Ascending aorta (tissue), 2 donors: ENCODE measurements at regions not wholly inside any gene's neighbourhood (a gene's known extent, or its start where the extent isn't known, plus 50 kb on each side); places are given as distances from the start of the nearest gene placed in this dataset.

ENCODE experiments used
- DNase-seq, 2 donors: peaks; one replicate each; pipeline ENCODE4 v3.0.0-alpha.2; 2019; ENCODE audit warnings: low spot score in 2 of 2
- H3K27ac ChIP-seq, 2 donors: fragments of 200-600 bp; sonication (generic); one replicate each; pipeline ENCODE4 v1.5.1; 2016 to 2017; ENCODE audit warnings: mild to moderate bottlenecking in 1 of 2
- H3K27me3 ChIP-seq: fragments of 200-600 bp; sonication (generic); one replicate; pipeline ENCODE4 v1.5.1; 2017
- H3K36me3 ChIP-seq, 2 donors: fragments of 200-600 bp; sonication (generic); one replicate each; pipeline ENCODE4 v1.5.1; 2016
- H3K4me1 ChIP-seq, 2 donors: fragments of 200-600 bp; sonication (generic); one replicate each; pipeline ENCODE4 v1.5.1; 2016 to 2017; ENCODE audit warnings: mild to moderate bottlenecking in 1 of 2
- H3K4me3 ChIP-seq, 2 donors: fragments of 200-600 bp; sonication (generic); one replicate each; pipeline ENCODE4 v1.5.1; 2016 to 2017; ENCODE audit warnings: mild to moderate bottlenecking in 1 of 2
- H3K9me3 ChIP-seq, 2 donors: fragments of 200-600 bp; sonication (generic); one replicate each; pipeline ENCODE4 v1.5.1; 2016
- intact Hi-C: fragments of 100-400 bp; cut with DNase I; formaldehyde crosslinking; loops from one replicate; pipeline ENCODE4 v1.15.1; 2023
- TF ChIP-seq, protein P1 (sequence below), 3 experiments: fragments of 200-600 bp in 2 of 3; fragments of 450-650 bp in 1 of 3; sonication (generic) in 2 of 3; IDR thresholded peaks; one replicate each; pipeline ENCODE4 v1.5.1; 2016 to 2019; ENCODE audit warnings: antibody characterized with exemption in 3 of 3, mild to moderate bottlenecking in 1 of 3, moderate library complexity in 1 of 3

DNA sequence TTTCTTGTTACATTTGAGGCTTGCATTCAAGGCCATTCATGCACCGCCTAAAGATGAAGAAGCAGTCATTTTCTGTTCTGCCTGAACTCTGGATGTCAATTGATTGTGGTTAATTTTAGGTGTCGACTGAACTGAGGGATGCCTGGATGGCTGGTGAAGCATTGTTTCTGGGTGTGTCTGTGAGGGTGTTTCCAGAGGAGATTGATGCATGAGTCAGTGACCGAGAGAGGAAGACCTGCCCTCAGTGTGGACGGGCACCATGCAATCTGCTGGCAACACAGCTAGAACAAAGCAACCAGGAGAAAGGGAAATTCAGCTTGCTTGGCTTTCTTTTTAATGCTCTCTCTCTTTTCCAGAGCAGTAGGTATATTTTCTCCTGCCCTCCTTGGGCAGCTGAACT is 164.1 kb upstream of the ECI2 start:
- Histone ChIP-seq H3K27ac (no peak overlapping the region), H3K4me1 (no peaks in the 10 kb centered on the region), H3K36me3 (no peaks in the 10 kb centered on the region), H3K27me3 (no peaks in the 10 kb centered on the region), H3K9me3 (peaks cover 0 to 3% of the 10 kb centered on the region in 2 donors), H3K4me3 (no peak overlapping the region)
- TF ChIP-seq, protein P1, sequence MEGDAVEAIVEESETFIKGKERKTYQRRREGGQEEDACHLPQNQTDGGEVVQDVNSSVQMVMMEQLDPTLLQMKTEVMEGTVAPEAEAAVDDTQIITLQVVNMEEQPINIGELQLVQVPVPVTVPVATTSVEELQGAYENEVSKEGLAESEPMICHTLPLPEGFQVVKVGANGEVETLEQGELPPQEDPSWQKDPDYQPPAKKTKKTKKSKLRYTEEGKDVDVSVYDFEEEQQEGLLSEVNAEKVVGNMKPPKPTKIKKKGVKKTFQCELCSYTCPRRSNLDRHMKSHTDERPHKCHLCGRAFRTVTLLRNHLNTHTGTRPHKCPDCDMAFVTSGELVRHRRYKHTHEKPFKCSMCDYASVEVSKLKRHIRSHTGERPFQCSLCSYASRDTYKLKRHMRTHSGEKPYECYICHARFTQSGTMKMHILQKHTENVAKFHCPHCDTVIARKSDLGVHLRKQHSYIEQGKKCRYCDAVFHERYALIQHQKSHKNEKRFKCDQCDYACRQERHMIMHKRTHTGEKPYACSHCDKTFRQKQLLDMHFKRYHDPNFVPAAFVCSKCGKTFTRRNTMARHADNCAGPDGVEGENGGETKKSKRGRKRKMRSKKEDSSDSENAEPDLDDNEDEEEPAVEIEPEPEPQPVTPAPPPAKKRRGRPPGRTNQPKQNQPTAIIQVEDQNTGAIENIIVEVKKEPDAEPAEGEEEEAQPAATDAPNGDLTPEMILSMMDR (IDR thresholded peaks at IDR 0.05), result no peak
- no peak for DNase-seq
- intact Hi-C loops, result no loop called here

DNA sequence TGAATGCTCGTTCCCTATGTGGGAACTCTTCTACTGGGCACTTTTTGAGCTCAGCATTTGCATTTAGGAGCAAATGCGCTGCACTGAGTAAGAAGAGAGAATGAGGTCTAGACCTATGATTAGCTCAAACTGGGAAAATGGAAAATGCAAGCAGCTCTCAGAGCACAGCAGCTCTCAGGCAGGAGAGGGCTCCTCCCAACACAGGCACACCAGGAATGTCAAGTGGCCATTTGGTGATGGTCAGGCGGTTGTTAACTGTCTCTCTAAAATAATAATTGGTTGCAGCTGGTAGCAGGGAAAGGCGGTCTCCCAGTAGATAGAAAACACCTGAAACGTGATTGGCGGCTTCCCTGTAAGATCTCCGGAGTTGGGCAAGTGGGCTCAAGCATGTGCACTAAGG is 162.0 kb upstream of the ECI2 start:
- DNase-seq, result no peak
- no peaks in the 10 kb centered on the region for H3K27me3 ChIP-seq
- H3K27ac ChIP-seq, result no peak overlapping the region
- intact Hi-C loops, result no loop called here
- H3K4me3 ChIP-seq, result no peak overlapping the region
- H3K9me3 ChIP-seq, result peaks cover 0 to 3% of the 10 kb centered on the region in 2 donors
- no peaks in the 10 kb centered on the region for H3K36me3 ChIP-seq
- no peaks in the 10 kb centered on the region for H3K4me1 ChIP-seq
- TF ChIP-seq, protein P1 (IDR thresholded peaks at IDR 0.05), result no peak

DNA sequence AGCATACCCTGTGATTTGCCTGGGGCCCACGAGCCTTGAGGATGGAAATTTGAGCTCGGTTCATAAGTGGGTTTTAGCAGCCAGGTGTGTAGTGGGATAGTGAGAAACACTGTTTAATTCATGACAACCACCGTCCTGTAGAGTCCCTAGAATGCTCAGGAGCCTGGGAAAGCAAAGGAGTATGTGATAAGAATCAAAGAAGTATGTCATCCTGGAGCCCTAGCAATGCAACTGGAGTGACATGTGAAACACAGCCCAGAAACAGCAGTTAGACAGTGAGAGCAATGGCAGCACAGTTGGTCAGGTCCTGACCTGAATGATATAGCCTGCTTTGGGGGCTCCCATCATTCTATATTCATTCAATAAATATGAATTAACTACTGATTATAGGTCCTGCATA is 161.2 kb upstream of the ECI2 start:
- H3K36me3 ChIP-seq, result no peaks in the 10 kb centered on the region
- no peak overlapping the region for H3K4me3 ChIP-seq
- DNase-seq, result no peak
- no peaks in the 10 kb centered on the region for H3K27me3 ChIP-seq
- peaks cover 0 to 3% of the 10 kb centered on the region in 2 donors for H3K9me3 ChIP-seq
- TF ChIP-seq, protein P1 (IDR thresholded peaks at IDR 0.05), result no peak
- no peak overlapping the region for H3K27ac ChIP-seq
- H3K4me1 ChIP-seq, result no peaks in the 10 kb centered on the region
- intact Hi-C loops, result no loop called here

DNA sequence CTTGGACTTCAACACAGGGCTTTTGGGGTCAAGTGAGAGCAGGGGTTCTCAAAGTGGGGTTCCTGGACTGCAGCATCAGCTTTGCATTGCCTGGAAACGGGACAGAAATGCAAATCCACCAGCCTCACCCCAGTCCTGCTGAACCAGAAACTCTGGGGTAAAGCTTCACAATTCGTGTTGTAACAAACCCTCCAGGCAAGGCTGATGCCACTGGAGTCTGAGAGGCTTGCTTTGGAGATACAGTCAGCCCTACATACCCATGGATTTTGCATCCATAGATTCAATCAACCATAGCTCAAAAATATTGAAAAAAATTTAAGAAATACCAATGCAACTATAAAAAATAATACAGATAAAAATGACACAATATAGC is 160.4 kb upstream of the ECI2 start:
- H3K4me3 ChIP-seq, result no peak overlapping the region
- H3K9me3 ChIP-seq, result peaks cover 0 to 3% of the 10 kb centered on the region in 2 donors
- TF ChIP-seq, protein P1 (IDR thresholded peaks at IDR 0.05), result no peak
- H3K36me3 ChIP-seq, result no peaks in the 10 kb centered on the region
- H3K4me1 ChIP-seq, result no peaks in the 10 kb centered on the region
- no peak overlapping the region for H3K27ac ChIP-seq
- no peak for DNase-seq
- no peaks in the 10 kb centered on the region for H3K27me3 ChIP-seq
- intact Hi-C loops, result no loop called here

DNA sequence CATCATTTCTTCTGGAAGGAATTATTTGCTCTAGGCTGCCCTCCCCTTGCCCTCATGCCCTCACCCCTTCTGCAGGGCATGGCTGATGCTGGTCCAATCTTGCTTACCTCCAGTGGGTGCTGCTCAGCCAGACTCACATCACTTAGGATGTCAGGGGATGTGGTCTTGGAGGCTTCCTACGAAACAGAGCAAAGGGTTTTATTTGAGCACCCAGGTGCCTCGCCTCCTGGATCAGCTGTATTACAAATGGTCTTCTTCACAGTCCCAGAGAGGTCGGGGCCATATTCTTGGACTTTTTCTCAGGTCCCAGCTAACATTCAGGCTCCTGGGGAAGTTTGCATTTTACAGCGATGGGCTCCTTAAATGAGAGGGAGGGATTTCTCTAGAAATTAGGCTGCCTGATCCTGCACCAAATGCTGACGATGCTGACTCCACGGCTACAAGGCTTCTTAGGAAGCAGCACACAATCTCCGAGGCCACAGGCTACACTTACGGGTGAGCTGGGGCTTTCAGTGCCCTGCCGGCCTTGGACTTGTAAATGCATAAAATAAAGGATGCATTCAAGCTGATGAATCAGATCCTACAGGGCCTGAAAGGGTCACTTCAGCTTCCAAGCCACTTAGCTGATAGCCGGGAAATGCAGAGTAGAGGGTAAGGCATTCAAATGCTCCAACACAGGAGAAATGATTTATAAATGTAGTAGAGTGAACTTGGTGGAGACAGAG is 159.8 kb upstream of the ECI2 start:
- peaks cover 0 to 3% of the 10 kb centered on the region in 2 donors for H3K9me3 ChIP-seq
- H3K4me3 ChIP-seq, result no peak overlapping the region
- no peak for DNase-seq
- no peaks in the 10 kb centered on the region for H3K4me1 ChIP-seq
- TF ChIP-seq, protein P1 (IDR thresholded peaks at IDR 0.05), result no peak
- intact Hi-C loops, result no loop called here
- H3K27me3 ChIP-seq, result no peaks in the 10 kb centered on the region
- no peak overlapping the region for H3K27ac ChIP-seq
- no peaks in the 10 kb centered on the region for H3K36me3 ChIP-seq

DNA sequence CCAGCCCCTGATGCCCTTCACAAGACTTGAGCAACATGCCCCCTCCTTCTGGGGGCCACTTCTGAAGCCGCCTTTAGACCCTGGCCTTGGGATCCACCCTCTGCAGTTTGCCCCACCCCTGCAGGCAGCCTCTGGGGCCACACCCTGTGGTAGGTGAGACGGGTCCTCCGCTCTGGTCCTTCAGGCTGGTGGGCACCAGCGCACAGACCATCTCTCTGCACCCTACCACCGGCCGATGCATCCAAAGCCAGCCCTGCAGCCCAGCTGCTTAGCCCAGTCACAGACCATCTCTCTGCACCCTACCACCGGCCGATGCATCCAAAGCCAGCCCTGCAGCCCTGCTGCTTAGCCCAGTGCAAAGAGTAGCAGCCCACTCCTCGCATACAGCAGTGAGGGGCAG is 159.3 kb upstream of the ECI2 start:
- intact Hi-C loops, result no loop called here
- H3K27ac ChIP-seq, result no peak overlapping the region
- TF ChIP-seq, protein P1 (IDR thresholded peaks at IDR 0.05), result no peak
- no peak for DNase-seq
- no peak overlapping the region for H3K4me3 ChIP-seq
- H3K27me3 ChIP-seq, result no peaks in the 10 kb centered on the region
- H3K4me1 ChIP-seq, result no peaks in the 10 kb centered on the region
- no peaks in the 10 kb centered on the region for H3K36me3 ChIP-seq
- H3K9me3 ChIP-seq, result peaks cover 0 to 3% of the 10 kb centered on the region in 2 donors
